Heart left ventricle (tissue), 16 donors: ENCODE measurements at regions not wholly inside any gene's neighbourhood (a gene's known extent, or its start where the extent isn't known, plus 50 kb on each side); places are given as distances from the start of the nearest gene placed in this dataset.

Experiments
- ATAC-seq, 4 donors: fragments of 200-7000 bp; cut with Tn5 transposase; one replicate each; pipeline ENCODE4 v1.9.1; 2020 to 2022; ENCODE audit warnings: moderate library complexity in 4 of 4, mild to moderate bottlenecking in 3 of 4, moderate number of reproducible peaks in 1 of 4
- DNase-seq, 5 donors: peaks; one replicate each; pipeline ENCODE4 v3.0.0-alpha.2; 2020
- H3K27ac ChIP-seq, 12 donors: fragments of 200-600 bp; sonication (generic) in 4 of 12; one replicate each; pipeline versions ENCODE4 v1.5.0 to v1.8.0; 2016 to 2022; ENCODE audit warnings: mild to moderate bottlenecking in 2 of 12
- H3K27me3 ChIP-seq, 9 donors: fragments of 200-600 bp; sonication (generic) in 2 of 9; one replicate each; pipeline versions ENCODE4 v1.5.1 to v1.8.0; 2016 to 2022; ENCODE audit warnings: mild to moderate bottlenecking in 3 of 9
- H3K36me3 ChIP-seq, 9 donors: fragments of 200-600 bp; sonication (generic) in 2 of 9; one replicate each; pipeline versions ENCODE4 v1.5.0 to v1.8.0; 2018 to 2022; ENCODE audit warnings: mild to moderate bottlenecking in 2 of 9
- H3K4me1 ChIP-seq, 12 donors: fragments of 200-600 bp; sonication (generic) in 4 of 12; one replicate each; pipeline versions ENCODE4 v1.5.0 to v1.8.0; 2016 to 2022; ENCODE audit warnings: mild to moderate bottlenecking in 3 of 12
- H3K4me3 ChIP-seq, 12 donors: fragments of 200-600 bp; sonication (generic) in 4 of 12; one replicate each; pipeline versions ENCODE4 v1.5.0 to v1.8.0; 2017 to 2022; ENCODE audit warnings: mild to moderate bottlenecking in 9 of 12, moderate library complexity in 4 of 12
- H3K9me3 ChIP-seq, 12 donors: fragments of 200-600 bp; sonication (generic) in 4 of 12; one replicate each; pipeline versions ENCODE4 v1.5.0 to v1.8.0; 2016 to 2022; ENCODE audit warnings: mild to moderate bottlenecking in 1 of 12
- POLR2A ChIP-seq, 2 donors: fragments of 450-650 bp; IDR thresholded peaks; one replicate each; pipeline ENCODE4 v1.6.1; 2017; ENCODE audit warnings: antibody characterized with exemption in 2 of 2, mild to moderate bottlenecking in 2 of 2, moderate library complexity in 2 of 2
- WGBS, 4 donors: extraction: QIAGEN DNeasy Blood & Tissue Kit in 2 of 4; methylation state at CpG; one replicate each; pipeline versions ENCODE4 v1.1.5 to v1.1.7; 2013 to 2018; 5-methylcytosine and 5-hydroxymethylcytosine counted together
- intact Hi-C, 10 donors: fragments of 100-400 bp; cut with DNase I; formaldehyde crosslinking; loops; one replicate each; pipeline versions ENCODE4 v1.11.1 to v1.14.2; 2022
- TF ChIP-seq, protein P1 (sequence below), 12 donors: fragments of 200-600 bp; sonication (generic) in 4 of 12; IDR thresholded peaks; one replicate each; pipeline versions ENCODE4 v1.5.0 to v1.8.0; 2018 to 2022; ENCODE audit warnings: antibody characterized with exemption in 12 of 12, mild to moderate bottlenecking in 5 of 12
- donor health status: ischemic (EF 13 %, LVEDD 7.1; RV severe dilation, severe dysfunction).
- donor health status: healthy with polysubstance abuse.
- donor health status: DM: no; HTN: yes; CAD: no.
- donor health status: DM: no; HTN: no; CAD: no.
- donor health status: ischemic (EF 25% LVEDD 6.9; RV normal size, moderate dysfunction).
- donor health status: ischemic (EF 25% LVEDD 5.7; RV mildly dilated, moderate dysfunction).
- donor health status: healthy.
- donor health status: DM: yes; HTN: yes; CAD: no.
- donor health status: ischemic (EF 35%, LVEDD 5.7; RV mildly dilated, moderate dysfunction).
- donor health status: nonischemic (EF 11% LVEDD 7.7; RV severe dilation, severe dysfunction).
- donor health status: DM: yes; HTN: yes; CAD: no.
- donor health status: PGD.
- donor health status: ischemic (EF 29% LVEDD 5.4; RV normal size, mild dysfunction).
- donor health status: nonischemic (EF 23%, LVEDD 6.1; RV moderate dilation, normal function).

- Histone ChIP-seq H3K36me3 (no peaks in the 10 kb centered on the region), H3K4me3 (no peak overlapping the region), H3K27ac (no peak overlapping the region), H3K27me3 (no peaks in the 10 kb centered on the region), H3K9me3 (peaks cover 0 to 10% (median 0%) of the 10 kb centered on the region in 12 donors), H3K4me1 (no peaks in the 10 kb centered on the region)
- no peak for ATAC-seq
- TF ChIP-seq, protein P1, sequence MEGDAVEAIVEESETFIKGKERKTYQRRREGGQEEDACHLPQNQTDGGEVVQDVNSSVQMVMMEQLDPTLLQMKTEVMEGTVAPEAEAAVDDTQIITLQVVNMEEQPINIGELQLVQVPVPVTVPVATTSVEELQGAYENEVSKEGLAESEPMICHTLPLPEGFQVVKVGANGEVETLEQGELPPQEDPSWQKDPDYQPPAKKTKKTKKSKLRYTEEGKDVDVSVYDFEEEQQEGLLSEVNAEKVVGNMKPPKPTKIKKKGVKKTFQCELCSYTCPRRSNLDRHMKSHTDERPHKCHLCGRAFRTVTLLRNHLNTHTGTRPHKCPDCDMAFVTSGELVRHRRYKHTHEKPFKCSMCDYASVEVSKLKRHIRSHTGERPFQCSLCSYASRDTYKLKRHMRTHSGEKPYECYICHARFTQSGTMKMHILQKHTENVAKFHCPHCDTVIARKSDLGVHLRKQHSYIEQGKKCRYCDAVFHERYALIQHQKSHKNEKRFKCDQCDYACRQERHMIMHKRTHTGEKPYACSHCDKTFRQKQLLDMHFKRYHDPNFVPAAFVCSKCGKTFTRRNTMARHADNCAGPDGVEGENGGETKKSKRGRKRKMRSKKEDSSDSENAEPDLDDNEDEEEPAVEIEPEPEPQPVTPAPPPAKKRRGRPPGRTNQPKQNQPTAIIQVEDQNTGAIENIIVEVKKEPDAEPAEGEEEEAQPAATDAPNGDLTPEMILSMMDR (IDR thresholded peaks at IDR 0.05) = no peak
- TF ChIP-seq POLR2A (IDR thresholded peaks at IDR 0.05) = no peak
- WGBS, 4 donors = 68 to 76% (median 71%) methylated on average over 4 of the region's 4 CpGs
- DNase-seq = no peak
- intact Hi-C loops = no loop called here
Measured at GRCh38 chr19:31617010-31617585, 267.9 kb upstream of the TSHZ3 start.

DNA sequence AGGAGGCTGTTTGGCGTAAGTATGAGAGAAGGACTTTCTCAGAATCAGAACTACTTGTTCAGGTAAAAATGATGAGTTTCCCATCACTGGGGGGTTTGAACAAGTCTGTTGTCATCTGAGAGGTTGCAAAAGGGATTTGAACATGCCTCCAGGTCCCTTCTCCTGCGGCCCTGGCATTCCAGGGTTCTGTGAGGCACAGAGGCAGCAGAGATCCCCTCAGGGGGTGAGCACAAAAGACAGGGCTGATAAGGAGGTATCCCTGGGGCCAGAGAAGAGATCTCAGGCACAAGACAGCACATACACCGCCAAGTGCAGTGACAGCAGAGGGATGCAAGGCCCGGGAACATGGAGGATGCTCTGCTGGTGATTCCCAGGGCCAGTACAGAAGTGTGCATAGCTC lies 275.8 kb upstream of the TSHZ3 start:
- 51 to 69% (median 59%) methylated on average over 4 of the region's 4 CpGs for WGBS, 4 donors
- Histone ChIP-seq H3K9me3 (peaks cover 0 to 11% (median 0%) of the 10 kb centered on the region in 12 donors), H3K4me3 (no peak overlapping the region), H3K4me1 (no peaks in the 10 kb centered on the region), H3K27me3 (no peaks in the 10 kb centered on the region), H3K27ac (no peak overlapping the region), H3K36me3 (no peaks in the 10 kb centered on the region)
- TF ChIP-seq, protein P1 (IDR thresholded peaks at IDR 0.05) = no peak
- no peak for TF ChIP-seq POLR2A (IDR thresholded peaks at IDR 0.05)
- DNase-seq (no peak), ATAC-seq (no peak)
- intact Hi-C loops = no loop called here

DNA sequence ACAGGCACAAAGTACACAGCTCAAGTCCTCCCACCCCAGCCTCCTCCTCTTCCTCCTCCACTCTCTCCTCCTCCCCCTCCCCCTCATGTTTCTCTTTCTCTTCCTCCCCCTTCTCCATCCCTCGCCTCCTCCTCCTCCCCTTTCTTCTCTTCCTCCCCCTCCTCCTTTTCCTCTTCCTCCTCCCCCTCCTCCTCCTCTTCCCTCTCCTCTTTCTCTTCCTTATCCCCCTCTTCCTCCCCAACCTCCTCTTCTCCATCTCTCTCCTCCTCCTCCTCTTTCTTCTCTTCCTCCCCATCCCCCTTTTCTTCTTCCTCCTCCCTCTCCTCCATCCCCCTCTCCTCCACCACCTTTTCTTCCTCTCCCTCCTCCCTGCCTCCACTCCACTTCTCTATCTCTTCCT lies 276.3 kb upstream of the TSHZ3 start:
- TF ChIP-seq, protein P1 (IDR thresholded peaks at IDR 0.05) = no peak
- TF ChIP-seq POLR2A (IDR thresholded peaks at IDR 0.05) = no peak
- 48 to 76% (median 60%) methylated on average over 1 of the region's 1 CpG for WGBS, 4 donors
- Histone ChIP-seq H3K27ac (no peak overlapping the region), H3K27me3 (no peaks in the 10 kb centered on the region), H3K4me1 (no peaks in the 10 kb centered on the region), H3K4me3 (no peak overlapping the region), H3K9me3 (peaks cover 0 to 11% (median 0%) of the 10 kb centered on the region in 12 donors), H3K36me3 (no peaks in the 10 kb centered on the region)
- intact Hi-C loops = no loop called here
- ATAC-seq = no peak
- no peak for DNase-seq

GRCh38 chr19:31626941-31627340 lies 277.7 kb upstream of the TSHZ3 start:
- no peak overlapping the region for H3K4me3 ChIP-seq
- no peak overlapping the region for H3K27ac ChIP-seq
- 76 to 85% (median 83%) methylated on average over 5 of the region's 5 CpGs for WGBS, 4 donors
- H3K36me3 ChIP-seq = no peaks in the 10 kb centered on the region
- no peaks in the 10 kb centered on the region for H3K27me3 ChIP-seq
- no peak for DNase-seq
- intact Hi-C loops = no loop called here
- ATAC-seq = no peak
- peaks cover 0 to 3% (median 0%) of the 10 kb centered on the region in 12 donors for H3K9me3 ChIP-seq
- TF ChIP-seq, protein P1 (IDR thresholded peaks at IDR 0.05) = no peak
- TF ChIP-seq POLR2A (IDR thresholded peaks at IDR 0.05) = no peak
- H3K4me1 ChIP-seq = no peaks in the 10 kb centered on the region
